ENCODE measurements at regions not wholly inside any gene's neighbourhood (a gene's known extent, or its start where the extent isn't known, plus 50 kb on each side); places are given as distances from the start of the nearest gene placed in this dataset.

DNA sequence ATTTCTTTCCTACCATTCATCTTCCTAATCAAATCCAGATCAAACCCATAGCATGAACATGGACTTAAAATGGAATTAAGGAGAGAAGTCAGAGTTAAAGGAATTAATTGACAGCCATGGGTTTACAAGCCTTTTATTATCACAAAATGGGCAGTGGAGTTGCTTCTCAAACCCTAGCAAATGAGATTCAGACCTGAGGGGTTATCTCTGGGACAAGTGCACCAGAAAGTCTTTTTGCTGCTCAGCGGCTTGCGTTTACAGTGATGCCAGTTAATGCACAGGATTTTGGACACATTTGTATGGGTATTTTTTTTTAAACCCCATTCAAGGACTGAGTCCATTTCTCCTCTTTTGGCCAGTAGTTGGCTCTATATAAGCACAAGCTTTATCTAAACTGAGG lies 503.0 kb downstream of the EFNB2 start:
- TF ChIP-seq TAF1 (IDR thresholded peaks at IDR 0.05; ENCODE audit: low read depth) (no peak), ZBTB7A (IDR thresholded peaks at IDR 0.05; ENCODE audit: low read depth) (no peak), USF1 (IDR thresholded peaks at IDR 0.05) (no peak), EP300 (IDR thresholded peaks at IDR 0.05; ENCODE audit: borderline replicate concordance) (no peak), TCF12 (IDR thresholded peaks at IDR 0.05; ENCODE audit: low read depth) (no peak), EGR1 (IDR thresholded peaks at IDR 0.05) (no peak), RAD21 (IDR thresholded peaks at IDR 0.05; ENCODE audit: low read depth) (no peak), NFIC (IDR thresholded peaks at IDR 0.05) (no peak), TEAD4 (IDR thresholded peaks at IDR 0.05) (no peak)
- TF ChIP-seq, protein P1, sequence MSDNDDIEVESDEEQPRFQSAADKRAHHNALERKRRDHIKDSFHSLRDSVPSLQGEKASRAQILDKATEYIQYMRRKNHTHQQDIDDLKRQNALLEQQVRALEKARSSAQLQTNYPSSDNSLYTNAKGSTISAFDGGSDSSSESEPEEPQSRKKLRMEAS (IDR thresholded peaks at IDR 0.05) = no peak

- TF ChIP-seq CREB1 (IDR thresholded peaks at IDR 0.05; ENCODE audit: low read depth) = no peak
- TF ChIP-seq, protein P2, sequence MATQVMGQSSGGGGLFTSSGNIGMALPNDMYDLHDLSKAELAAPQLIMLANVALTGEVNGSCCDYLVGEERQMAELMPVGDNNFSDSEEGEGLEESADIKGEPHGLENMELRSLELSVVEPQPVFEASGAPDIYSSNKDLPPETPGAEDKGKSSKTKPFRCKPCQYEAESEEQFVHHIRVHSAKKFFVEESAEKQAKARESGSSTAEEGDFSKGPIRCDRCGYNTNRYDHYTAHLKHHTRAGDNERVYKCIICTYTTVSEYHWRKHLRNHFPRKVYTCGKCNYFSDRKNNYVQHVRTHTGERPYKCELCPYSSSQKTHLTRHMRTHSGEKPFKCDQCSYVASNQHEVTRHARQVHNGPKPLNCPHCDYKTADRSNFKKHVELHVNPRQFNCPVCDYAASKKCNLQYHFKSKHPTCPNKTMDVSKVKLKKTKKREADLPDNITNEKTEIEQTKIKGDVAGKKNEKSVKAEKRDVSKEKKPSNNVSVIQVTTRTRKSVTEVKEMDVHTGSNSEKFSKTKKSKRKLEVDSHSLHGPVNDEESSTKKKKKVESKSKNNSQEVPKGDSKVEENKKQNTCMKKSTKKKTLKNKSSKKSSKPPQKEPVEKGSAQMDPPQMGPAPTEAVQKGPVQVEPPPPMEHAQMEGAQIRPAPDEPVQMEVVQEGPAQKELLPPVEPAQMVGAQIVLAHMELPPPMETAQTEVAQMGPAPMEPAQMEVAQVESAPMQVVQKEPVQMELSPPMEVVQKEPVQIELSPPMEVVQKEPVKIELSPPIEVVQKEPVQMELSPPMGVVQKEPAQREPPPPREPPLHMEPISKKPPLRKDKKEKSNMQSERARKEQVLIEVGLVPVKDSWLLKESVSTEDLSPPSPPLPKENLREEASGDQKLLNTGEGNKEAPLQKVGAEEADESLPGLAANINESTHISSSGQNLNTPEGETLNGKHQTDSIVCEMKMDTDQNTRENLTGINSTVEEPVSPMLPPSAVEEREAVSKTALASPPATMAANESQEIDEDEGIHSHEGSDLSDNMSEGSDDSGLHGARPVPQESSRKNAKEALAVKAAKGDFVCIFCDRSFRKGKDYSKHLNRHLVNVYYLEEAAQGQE (IDR thresholded peaks at IDR 0.05; ENCODE audit: low read depth) = no peak
- TF ChIP-seq YY1 (IDR thresholded peaks at IDR 0.05; ENCODE audit: low read depth) = no peak
- TF ChIP-seq ZBTB7A (IDR thresholded peaks at IDR 0.05; ENCODE audit: low read depth) = no peak
- TF ChIP-seq USF1 (IDR thresholded peaks at IDR 0.05) = no peak
- TF ChIP-seq CEBPB (IDR thresholded peaks at IDR 0.05) = no peak
- TF ChIP-seq, protein P1 (IDR thresholded peaks at IDR 0.05) = no peak
- TF ChIP-seq TCF12 (IDR thresholded peaks at IDR 0.05; ENCODE audit: low read depth) = no peak
- no peak for TF ChIP-seq RAD21 (IDR thresholded peaks at IDR 0.05; ENCODE audit: low read depth)
- TF ChIP-seq TAF1 (IDR thresholded peaks at IDR 0.05; ENCODE audit: low read depth) = no peak
- no peak for TF ChIP-seq NFIC (IDR thresholded peaks at IDR 0.05)
- no peak for TF ChIP-seq EGR1 (IDR thresholded peaks at IDR 0.05)
- no peak for TF ChIP-seq EP300 (IDR thresholded peaks at IDR 0.05; ENCODE audit: borderline replicate concordance)
- no peak for TF ChIP-seq FOXM1 (IDR thresholded peaks at IDR 0.05; ENCODE audit: borderline replicate concordance, low read depth)
- no peak for TF ChIP-seq TEAD4 (IDR thresholded peaks at IDR 0.05)
Measured at GRCh38 chr13:106029676-106030290, 505.7 kb downstream of the EFNB2 start.

DNA sequence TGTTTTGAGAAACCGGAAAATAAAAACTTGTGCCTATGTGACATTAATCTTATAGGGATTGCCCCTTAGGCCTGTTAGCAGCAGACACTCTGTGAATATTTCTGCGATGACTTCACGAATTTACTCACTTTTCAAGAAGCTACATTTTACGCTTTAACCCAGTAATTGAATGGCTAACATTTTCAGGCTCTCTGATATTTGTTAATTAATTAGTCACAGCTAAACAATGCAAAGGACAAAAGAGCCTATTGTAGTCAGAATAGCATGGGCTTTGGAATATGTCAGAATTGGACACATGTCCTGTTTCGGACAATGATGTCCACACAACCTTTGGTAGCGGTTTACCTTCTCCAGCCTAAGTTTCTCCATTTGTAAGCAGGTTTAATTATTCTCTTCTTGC lies 506.6 kb downstream of the EFNB2 start:
- TF ChIP-seq NFIC (IDR thresholded peaks at IDR 0.05) (no peak), EGR1 (IDR thresholded peaks at IDR 0.05) (no peak), CEBPB (IDR thresholded peaks at IDR 0.05) (no peak), RAD21 (IDR thresholded peaks at IDR 0.05; ENCODE audit: low read depth) (no peak), YY1 (IDR thresholded peaks at IDR 0.05; ENCODE audit: low read depth) (no peak), CREB1 (IDR thresholded peaks at IDR 0.05; ENCODE audit: low read depth) (no peak), TCF12 (IDR thresholded peaks at IDR 0.05; ENCODE audit: low read depth) (no peak), TEAD4 (IDR thresholded peaks at IDR 0.05) (no peak), TAF1 (IDR thresholded peaks at IDR 0.05; ENCODE audit: low read depth) (no peak), ZBTB7A (IDR thresholded peaks at IDR 0.05; ENCODE audit: low read depth) (no peak), EP300 (IDR thresholded peaks at IDR 0.05; ENCODE audit: borderline replicate concordance) (no peak), FOXM1 (IDR thresholded peaks at IDR 0.05; ENCODE audit: borderline replicate concordance, low read depth) (no peak), USF1 (IDR thresholded peaks at IDR 0.05) (no peak)
- TF ChIP-seq, protein P1 (IDR thresholded peaks at IDR 0.05) = no peak
- TF ChIP-seq, protein P2 (IDR thresholded peaks at IDR 0.05; ENCODE audit: low read depth) = no peak

GRCh38 chr13:106011600-106011999 lies 523.9 kb downstream of the EFNB2 start:
- TF ChIP-seq NFIC (IDR thresholded peaks at IDR 0.05) (no peak), TEAD4 (IDR thresholded peaks at IDR 0.05) (no peak), FOXM1 (IDR thresholded peaks at IDR 0.05; ENCODE audit: borderline replicate concordance, low read depth) (no peak)

GRCh38 chr13:106010836-106011235 lies 524.6 kb downstream of the EFNB2 start:
- TF ChIP-seq, protein P2 (IDR thresholded peaks at IDR 0.05; ENCODE audit: low read depth) = no peak
- TF ChIP-seq TAF1 (IDR thresholded peaks at IDR 0.05; ENCODE audit: low read depth) (no peak), ZBTB7A (IDR thresholded peaks at IDR 0.05; ENCODE audit: low read depth) (no peak)
